Stomach smooth muscle (tissue), 2 donors: ENCODE measurements at regions not wholly inside any gene's neighbourhood (a gene's known extent, or its start where the extent isn't known, plus 50 kb on each side); places are given as distances from the start of the nearest gene placed in this dataset.
"Not testable (repeated sequence)": the region's sequence is repeated elsewhere in the genome, so short reads cannot be mapped to it uniquely, and the experiment has no call there.

Experiments
- H3K27ac ChIP-seq: one replicate; pipeline ENCODE4 v1.7.0; 2013; ENCODE audit warnings: mild to moderate bottlenecking, low read length, inconsistent platforms
- H3K27me3 ChIP-seq, 2 donors: one replicate each; pipeline ENCODE4 v1.7.0; 2013; ENCODE audit warnings: low read length in 2 of 2; ENCODE audit not compliant: insufficient read depth in 2 of 2, control insufficient read depth in 1 of 2
- H3K36me3 ChIP-seq, 2 donors: one replicate each; pipeline ENCODE4 v1.7.0; 2013; ENCODE audit warnings: low read length in 2 of 2; ENCODE audit not compliant: control insufficient read depth in 2 of 2, insufficient read depth in 2 of 2
- H3K4me1 ChIP-seq: one replicate; pipeline ENCODE4 v1.7.0; 2013; ENCODE audit warnings: low read length; ENCODE audit not compliant: control insufficient read depth, insufficient read depth
- H3K4me3 ChIP-seq, 2 donors: one replicate each; pipeline ENCODE4 v1.7.0; 2013; ENCODE audit warnings: low read length in 2 of 2
- H3K9ac ChIP-seq, 2 donors: one replicate each; pipeline ENCODE4 v1.7.0; 2013; ENCODE audit warnings: low read length in 2 of 2, mild to moderate bottlenecking in 1 of 2
- H3K9me3 ChIP-seq, 2 donors: one replicate each; pipeline ENCODE4 v1.7.0; 2013; ENCODE audit warnings: low read length in 2 of 2; ENCODE audit not compliant: control insufficient read depth in 2 of 2
- donor health status: healthy.
- donor health status: Pancreatic carcinoma.

GRCh38 chr2:15756011-15756550, 164.4 kb downstream of the DDX1 start:
- H3K27me3 ChIP-seq = peaks cover 0 to 3% of the 10 kb centered on the region in 2 donors
- no peak overlapping the region for H3K4me3 ChIP-seq
- peaks cover 0 to 9% of the 10 kb centered on the region in 2 donors for H3K9me3 ChIP-seq
- H3K36me3 ChIP-seq = no peaks in the 10 kb centered on the region
- H3K4me1 ChIP-seq = peaks cover 3% of the 10 kb centered on the region
- H3K9ac ChIP-seq = no peak overlapping the region
- H3K27ac ChIP-seq = no peak overlapping the region

GRCh38 chr2:15756882-15757819, 165.5 kb downstream of the DDX1 start:
- H3K36me3 ChIP-seq = no peaks in the 10 kb centered on the region
- H3K9ac ChIP-seq = no peak overlapping the region
- H3K4me3 ChIP-seq = no peak overlapping the region
- H3K4me1 ChIP-seq = peaks cover 3% of the 10 kb centered on the region
- H3K27me3 ChIP-seq = peaks cover 0 to 3% of the 10 kb centered on the region in 2 donors
- no peak overlapping the region for H3K27ac ChIP-seq
- peaks cover 0 to 9% of the 10 kb centered on the region in 2 donors for H3K9me3 ChIP-seq

GRCh38 chr2:15757820-15758586, 166.3 kb downstream of the DDX1 start:
- H3K9me3 ChIP-seq = peaks cover 0 to 9% of the 10 kb centered on the region in 2 donors
- no peaks in the 10 kb centered on the region for H3K36me3 ChIP-seq
- H3K4me3 ChIP-seq = no peak overlapping the region
- H3K4me1 ChIP-seq = peaks cover 3% of the 10 kb centered on the region
- peaks cover 0 to 3% of the 10 kb centered on the region in 2 donors for H3K27me3 ChIP-seq
- H3K9ac ChIP-seq = no peak overlapping the region
- no peak overlapping the region for H3K27ac ChIP-seq

- Histone ChIP-seq H3K9ac (no peak overlapping the region), H3K27ac (no peak overlapping the region), H3K36me3 (no peaks in the 10 kb centered on the region), H3K27me3 (peaks cover 0 to 3% of the 10 kb centered on the region in 2 donors), H3K4me1 (peaks cover 3% of the 10 kb centered on the region), H3K4me3 (no peak overlapping the region), H3K9me3 (peaks cover 0 to 9% of the 10 kb centered on the region in 2 donors)
Measured at GRCh38 chr2:15758848-15759247, 167.2 kb downstream of the DDX1 start.

GRCh38 chr2:15759385-15759784, 167.7 kb downstream of the DDX1 start:
- no peaks in the 10 kb centered on the region for H3K36me3 ChIP-seq
- peaks cover 0 to 3% of the 10 kb centered on the region in 2 donors for H3K27me3 ChIP-seq

GRCh38 chr2:15759791-15760190, 168.1 kb downstream of the DDX1 start:
- not testable (repeated sequence) for H3K27ac ChIP-seq, H3K9ac ChIP-seq, H3K4me3 ChIP-seq, H3K9me3 ChIP-seq, H3K36me3 ChIP-seq, H3K27me3 ChIP-seq, H3K4me1 ChIP-seq

More at GRCh38 chr2:15759385-15759784, 167.7 kb downstream of the DDX1 start:
- no peak overlapping the region for H3K4me3 ChIP-seq
- H3K9ac ChIP-seq = no peak overlapping the region
- no peaks in the 10 kb centered on the region for H3K4me1 ChIP-seq
- H3K27ac ChIP-seq = no peak overlapping the region
- peaks cover 0 to 9% of the 10 kb centered on the region in 2 donors for H3K9me3 ChIP-seq

- Histone ChIP-seq H3K27ac (no peak overlapping the region), H3K9me3 (peaks cover 0 to 9% of the 10 kb centered on the region in 2 donors), H3K4me1 (no peaks in the 10 kb centered on the region)
Measured at GRCh38 chr2:15760232-15760910, 168.7 kb downstream of the DDX1 start.

GRCh38 chr2:15761056-15761455, 169.4 kb downstream of the DDX1 start:
- Histone ChIP-seq H3K27ac (no peak overlapping the region), H3K9ac (no peak overlapping the region), H3K9me3 (peaks cover 0 to 9% of the 10 kb centered on the region in 2 donors), H3K36me3 (no peaks in the 10 kb centered on the region), H3K4me3 (no peak overlapping the region), H3K27me3 (peaks cover 0 to 3% of the 10 kb centered on the region in 2 donors), H3K4me1 (no peaks in the 10 kb centered on the region)

More at GRCh38 chr2:15760232-15760910, 168.7 kb downstream of the DDX1 start:
- H3K9ac ChIP-seq = no peak overlapping the region
- H3K27me3 ChIP-seq = peaks cover 0 to 3% of the 10 kb centered on the region in 2 donors
- H3K4me3 ChIP-seq = no peak overlapping the region
- no peaks in the 10 kb centered on the region for H3K36me3 ChIP-seq

- H3K4me1 ChIP-seq = no peaks in the 10 kb centered on the region
- no peak overlapping the region for H3K4me3 ChIP-seq
- no peak overlapping the region for H3K27ac ChIP-seq
- H3K36me3 ChIP-seq = no peaks in the 10 kb centered on the region
- H3K9me3 ChIP-seq = peaks cover 0 to 9% of the 10 kb centered on the region in 2 donors
- peaks cover 0 to 3% of the 10 kb centered on the region in 2 donors for H3K27me3 ChIP-seq
- H3K9ac ChIP-seq = no peak overlapping the region
Measured at GRCh38 chr2:15761910-15762309, 170.2 kb downstream of the DDX1 start.

- H3K4me1 ChIP-seq = no peaks in the 10 kb centered on the region
- no peak overlapping the region for H3K9ac ChIP-seq
- peaks cover 0 to 3% of the 10 kb centered on the region in 2 donors for H3K27me3 ChIP-seq
- no peak overlapping the region for H3K27ac ChIP-seq
- no peak overlapping the region for H3K4me3 ChIP-seq
- no peaks in the 10 kb centered on the region for H3K36me3 ChIP-seq
- peaks cover 0 to 9% of the 10 kb centered on the region in 2 donors for H3K9me3 ChIP-seq
Measured at GRCh38 chr2:15762449-15762848, 170.8 kb downstream of the DDX1 start.
